Astrocyte (in vitro differentiated cells and primary cell): ENCODE measurements at regions not wholly inside any gene's neighbourhood (a gene's known extent, or its start where the extent isn't known, plus 50 kb on each side); places are given as distances from the start of the nearest gene placed in this dataset.

ENCODE experiments used
- EZH2 ChIP-seq: IDR thresholded peaks from 2 replicates; pipeline ENCODE4 v1.6.1; 2012; ENCODE audit warnings: mild to moderate bottlenecking, low read length, inconsistent platforms; ENCODE audit not compliant: insufficient read depth
- TF ChIP-seq, protein P1 (sequence below): IDR thresholded peaks from 2 replicates; pipeline ENCODE4 v1.5.1; 2011; ENCODE audit warnings: low read depth, mild to moderate bottlenecking, inconsistent platforms, low read length, moderate library complexity; ENCODE audit not compliant: insufficient read depth

DNA sequence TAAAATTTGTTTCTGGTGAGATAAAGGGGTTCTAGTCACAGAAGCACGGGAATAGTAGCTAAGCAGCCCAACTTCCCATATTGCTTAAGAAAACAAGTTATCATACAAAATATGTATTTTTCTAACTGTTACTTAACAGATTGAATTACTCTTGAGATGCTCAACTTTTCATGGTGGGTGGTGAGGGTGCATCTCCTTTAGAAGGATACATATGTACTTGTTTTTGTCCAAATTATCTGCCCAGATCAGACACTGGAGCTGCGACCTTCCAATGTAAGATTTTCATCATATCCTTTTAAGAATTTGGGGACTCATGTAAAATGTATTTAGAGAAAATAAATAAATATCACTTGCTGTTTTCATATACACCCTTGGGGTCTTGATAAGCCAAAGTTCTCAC, 252.2 kb upstream of the SOX2 start:
- TF ChIP-seq, protein P1, sequence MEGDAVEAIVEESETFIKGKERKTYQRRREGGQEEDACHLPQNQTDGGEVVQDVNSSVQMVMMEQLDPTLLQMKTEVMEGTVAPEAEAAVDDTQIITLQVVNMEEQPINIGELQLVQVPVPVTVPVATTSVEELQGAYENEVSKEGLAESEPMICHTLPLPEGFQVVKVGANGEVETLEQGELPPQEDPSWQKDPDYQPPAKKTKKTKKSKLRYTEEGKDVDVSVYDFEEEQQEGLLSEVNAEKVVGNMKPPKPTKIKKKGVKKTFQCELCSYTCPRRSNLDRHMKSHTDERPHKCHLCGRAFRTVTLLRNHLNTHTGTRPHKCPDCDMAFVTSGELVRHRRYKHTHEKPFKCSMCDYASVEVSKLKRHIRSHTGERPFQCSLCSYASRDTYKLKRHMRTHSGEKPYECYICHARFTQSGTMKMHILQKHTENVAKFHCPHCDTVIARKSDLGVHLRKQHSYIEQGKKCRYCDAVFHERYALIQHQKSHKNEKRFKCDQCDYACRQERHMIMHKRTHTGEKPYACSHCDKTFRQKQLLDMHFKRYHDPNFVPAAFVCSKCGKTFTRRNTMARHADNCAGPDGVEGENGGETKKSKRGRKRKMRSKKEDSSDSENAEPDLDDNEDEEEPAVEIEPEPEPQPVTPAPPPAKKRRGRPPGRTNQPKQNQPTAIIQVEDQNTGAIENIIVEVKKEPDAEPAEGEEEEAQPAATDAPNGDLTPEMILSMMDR: no peak
- TF ChIP-seq EZH2: no peak
